ENCODE measurements at regions not wholly inside any gene's neighbourhood (a gene's known extent, or its start where the extent isn't known, plus 50 kb on each side); places are given as distances from the start of the nearest gene placed in this dataset.

DNA sequence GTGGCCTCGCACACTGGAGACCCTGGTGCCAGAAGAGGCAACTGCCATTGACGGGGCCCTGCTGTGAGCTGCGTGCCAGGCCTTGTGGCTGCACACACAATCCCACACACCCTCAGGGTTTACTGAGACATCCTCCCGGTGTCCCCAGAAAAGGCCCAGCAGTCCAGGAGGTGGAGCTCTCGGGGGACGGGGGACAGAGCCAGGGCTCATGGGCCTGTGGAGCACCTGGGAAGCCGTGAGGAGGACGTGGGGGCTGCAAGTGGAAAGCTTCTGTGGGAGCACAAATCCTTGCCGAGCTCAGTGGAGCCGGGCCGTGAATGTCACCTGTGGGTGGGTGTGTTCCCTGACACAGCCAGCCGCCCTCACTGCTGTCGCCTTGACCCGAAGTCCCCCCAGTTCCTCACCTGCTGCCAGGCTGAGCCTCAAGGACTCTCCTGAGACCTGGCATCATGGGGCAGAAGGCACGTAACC, 609.7 kb downstream of the TBC1D22A start:
- FAIRE-seq (no peak), DNase-seq (ENCODE audit: insufficient read length, low spot score) (no peak)

DNA sequence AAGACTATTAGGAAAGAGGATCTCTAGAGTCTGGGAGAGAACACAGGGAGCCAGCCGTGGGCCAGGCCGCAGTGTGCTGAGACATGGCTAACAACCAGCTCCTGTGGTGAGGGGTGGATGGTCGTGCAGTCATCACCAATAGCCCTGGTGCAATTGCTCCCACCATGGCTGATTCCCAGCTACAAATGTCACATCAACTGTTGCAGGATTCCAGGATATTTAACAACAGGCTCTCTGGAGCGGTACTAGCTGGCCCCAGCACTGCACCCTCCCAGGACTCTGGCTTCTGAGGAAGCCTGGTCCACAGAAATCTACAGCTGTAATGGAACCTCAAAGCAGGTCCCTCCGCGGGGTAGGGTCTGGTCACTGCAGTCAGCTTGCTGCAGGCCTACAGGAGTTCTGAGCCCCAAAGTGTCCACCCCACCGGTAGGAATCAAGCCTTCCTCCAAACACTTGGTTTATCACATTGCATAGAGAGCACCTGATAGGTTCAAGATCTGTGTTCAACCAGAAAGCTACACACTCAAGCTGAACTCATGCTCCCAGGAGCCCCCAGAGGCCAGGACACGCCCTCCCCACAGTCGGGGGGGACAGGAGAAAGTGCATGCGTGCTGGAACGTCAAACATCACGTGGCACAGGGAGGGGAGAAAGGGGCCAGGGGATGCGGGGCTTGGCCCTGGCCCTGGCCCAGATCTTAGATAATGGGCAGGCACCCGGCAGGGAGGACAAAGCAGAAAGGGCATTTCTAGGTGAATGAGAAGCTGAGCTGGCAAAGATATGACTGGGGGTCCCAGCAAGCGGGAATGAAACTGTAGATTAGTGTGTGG, 609.0 kb downstream of the TBC1D22A start:
- DNase-seq (ENCODE audit: insufficient read length, low spot score) (no peak), FAIRE-seq (no peak)

DNA sequence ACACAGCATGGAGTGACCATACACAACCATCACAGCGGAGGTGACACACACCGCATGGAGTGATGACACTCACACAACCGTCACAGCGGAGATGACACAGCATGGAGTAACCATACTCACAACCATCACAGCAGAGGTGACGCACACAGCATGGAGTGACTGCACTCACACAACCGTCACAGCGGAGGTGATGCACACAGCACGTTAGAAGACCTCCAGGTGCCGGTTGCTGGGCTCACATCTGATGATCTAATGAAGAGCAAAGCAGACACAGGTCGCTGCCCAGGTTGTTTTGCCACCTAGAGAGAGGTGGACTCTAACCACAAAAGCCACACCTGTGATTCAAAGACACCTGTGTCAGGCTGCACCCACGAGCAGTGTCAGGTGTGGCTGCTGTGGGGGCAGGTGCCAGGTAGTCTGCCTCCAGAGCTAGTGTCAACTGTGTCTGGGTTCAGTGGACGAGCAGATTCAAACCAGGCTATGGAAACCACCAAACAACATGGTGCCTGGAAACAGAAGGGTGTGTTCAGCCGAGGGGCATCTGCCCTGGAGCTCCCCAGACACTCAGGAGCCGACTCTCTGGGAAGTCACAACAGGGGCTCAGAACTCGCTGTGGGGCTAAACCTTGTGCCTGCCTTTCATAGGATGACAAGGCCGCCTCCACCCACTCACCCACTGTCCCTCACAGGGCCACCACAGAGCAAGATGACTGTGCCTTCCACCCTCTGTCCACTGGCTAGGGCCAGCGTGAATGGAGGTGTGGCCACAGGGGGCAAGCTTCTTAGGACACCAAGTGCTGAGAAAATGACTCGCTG, 608.2 kb downstream of the TBC1D22A start:
- DNase-seq (ENCODE audit: insufficient read length, low spot score) (no peak), FAIRE-seq (no peak)

DNA sequence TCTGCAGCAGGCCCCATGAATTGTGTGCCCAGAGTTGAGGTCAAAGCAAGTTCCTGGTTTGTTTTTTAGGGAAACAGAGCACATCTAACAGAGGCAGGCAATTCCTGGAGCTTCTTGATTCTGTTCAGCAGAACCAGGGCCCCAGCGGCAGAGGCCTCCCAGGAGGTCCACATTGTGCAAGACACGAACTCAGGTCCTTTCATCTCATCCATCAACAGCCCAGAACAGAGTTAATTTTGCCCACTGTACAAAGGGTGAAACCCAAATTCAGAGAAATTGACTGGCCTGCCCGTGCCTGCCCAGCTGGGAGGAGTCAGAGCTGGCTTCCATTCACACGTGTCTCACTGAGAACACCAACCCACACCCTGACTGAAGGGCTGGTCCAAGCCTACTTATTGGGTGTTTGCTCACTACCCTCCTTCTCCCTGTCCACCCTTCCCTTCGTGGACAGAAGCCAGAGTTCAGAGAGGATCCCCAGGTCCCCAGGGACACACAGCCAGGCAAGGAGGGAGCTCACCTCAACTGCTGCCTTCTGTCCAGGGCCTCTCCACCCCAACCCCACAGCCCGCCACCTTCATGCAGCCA, 607.1 kb downstream of the TBC1D22A start:
- FAIRE-seq: no peak
- no peak for DNase-seq (ENCODE audit: insufficient read length, low spot score)

DNA sequence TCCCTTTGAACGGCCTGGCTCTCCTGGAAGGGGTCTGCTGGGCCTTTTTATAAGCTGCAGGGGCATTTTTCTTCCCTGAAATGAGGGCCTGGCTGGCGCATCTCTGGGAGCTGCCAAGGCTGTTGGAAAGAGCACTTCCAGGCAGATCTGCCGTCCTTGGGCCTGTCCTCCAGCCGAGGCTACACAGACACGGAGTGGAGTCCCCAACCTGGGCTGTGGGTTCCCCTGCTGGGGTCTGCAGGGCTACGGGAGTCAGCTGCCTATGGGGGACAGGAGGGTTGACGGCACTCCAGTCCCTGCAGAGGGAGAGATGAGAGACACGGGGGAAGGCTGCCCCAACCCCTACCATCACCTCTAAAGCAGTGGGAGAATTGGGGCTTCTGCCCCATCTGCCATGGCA, 606.6 kb downstream of the TBC1D22A start:
- FAIRE-seq (no peak), DNase-seq (ENCODE audit: insufficient read length, low spot score) (no peak)

DNA sequence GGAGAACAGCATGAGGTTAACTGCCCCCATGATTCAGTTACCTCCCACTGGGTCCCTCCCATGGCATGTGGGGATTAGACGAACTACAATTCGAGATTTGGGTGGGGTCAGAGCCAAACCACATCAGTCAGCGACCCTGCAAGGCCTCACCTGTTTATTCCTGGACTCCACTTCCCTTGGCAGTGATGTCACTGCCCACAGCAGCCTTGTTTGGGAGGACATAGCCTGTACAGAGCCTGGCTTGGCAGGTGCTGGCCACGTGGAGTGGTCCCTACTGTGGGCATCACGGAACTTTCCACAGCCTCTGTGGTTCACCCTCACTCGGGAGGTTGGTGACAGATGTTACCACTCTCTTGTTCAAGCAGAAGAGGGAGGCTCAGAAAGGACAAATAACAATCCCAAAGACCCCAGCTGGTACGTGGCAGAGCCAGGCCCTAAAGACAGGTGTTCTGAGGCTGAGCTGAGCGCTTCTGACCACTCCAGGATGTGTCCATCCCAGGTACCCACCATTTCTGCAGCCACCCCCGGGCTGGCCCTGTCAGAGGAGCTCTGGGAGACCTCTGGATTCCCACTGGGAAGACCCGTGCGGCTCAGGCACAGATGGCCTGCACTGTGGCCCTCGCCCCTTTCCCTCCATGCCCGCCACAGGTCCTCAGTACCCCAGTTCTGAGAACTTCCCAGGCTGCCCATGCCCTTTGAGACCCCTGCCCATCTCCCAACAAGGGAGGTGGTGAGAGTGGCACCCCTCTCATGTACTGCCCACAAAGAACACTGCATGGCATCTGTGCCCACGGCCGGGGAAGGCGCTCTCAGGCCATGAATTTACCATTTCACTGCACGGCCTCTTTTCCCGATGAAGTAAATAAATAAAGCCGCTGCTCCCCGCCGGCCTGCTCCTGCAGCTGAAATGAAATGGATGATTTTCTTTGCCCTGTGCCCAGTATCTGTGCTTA, 605.8 kb downstream of the TBC1D22A start:
- FAIRE-seq (no peak), DNase-seq (ENCODE audit: insufficient read length, low spot score) (no peak)

DNA sequence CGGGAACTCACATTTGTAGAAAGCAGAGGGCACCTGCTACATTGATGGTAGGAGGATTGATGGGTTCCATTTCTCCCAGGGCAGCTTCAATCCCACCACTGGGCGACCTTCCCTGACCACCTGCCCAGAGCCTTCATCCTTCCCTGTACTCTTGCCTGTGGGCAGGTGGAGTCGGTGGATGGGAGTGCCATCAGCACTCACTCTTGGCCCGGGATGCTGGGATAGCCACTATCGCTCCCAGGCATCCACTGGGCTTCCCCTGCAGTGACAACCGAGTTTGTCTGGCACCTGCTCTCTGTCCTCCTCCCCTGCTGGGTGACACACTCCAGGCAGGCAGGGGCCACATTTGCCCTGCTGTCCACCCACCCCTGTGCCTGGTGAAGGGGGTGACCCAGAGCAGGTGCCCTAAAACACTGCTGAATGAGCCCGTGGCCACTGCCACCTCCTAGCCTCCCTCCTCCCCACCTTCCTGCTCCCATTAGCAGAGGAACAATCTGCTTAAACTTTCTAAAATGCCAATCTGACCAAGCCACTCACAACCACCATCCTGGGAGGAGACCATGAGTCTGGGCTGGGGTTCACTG, 604.7 kb downstream of the TBC1D22A start:
- DNase-seq (ENCODE audit: insufficient read length, low spot score): no peak
- FAIRE-seq: no peak

DNA sequence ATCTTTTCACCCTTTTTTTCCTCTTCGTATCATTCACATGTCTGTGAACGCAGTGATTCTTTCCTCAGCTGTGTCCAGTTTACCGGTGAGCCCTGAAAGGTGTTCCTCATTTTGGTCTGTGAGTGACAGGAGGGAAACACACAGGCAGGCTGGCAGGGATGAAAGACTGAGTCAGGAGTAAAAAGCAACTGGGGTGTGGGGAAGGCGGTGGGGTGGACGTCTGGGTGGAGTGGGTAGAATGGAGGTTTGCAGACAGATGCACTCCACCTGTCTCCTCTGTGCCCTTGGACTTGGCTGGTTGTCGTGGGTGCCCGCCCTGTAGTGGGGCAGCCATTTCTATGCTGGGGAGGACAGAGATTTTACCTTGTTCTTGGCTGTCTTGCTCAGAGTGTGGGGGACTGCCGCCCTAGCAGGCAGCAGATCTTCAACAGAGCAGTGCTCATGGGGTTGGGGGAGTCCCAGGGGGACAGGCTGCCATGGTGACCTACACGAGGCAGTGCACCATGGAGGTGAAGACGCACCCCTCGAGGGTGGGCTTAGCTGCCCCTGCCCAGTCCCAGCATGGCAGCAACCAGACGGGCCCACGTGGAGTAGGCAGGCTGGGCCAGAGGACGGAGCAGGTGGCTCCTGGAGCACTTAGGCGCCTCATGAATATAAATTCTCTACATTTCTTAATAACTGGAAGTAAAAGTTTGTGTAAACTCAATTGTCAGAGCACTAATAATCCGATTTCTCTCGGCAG, 603.7 kb downstream of the TBC1D22A start:
- DNase-seq (ENCODE audit: insufficient read length, low spot score): no peak

DNA sequence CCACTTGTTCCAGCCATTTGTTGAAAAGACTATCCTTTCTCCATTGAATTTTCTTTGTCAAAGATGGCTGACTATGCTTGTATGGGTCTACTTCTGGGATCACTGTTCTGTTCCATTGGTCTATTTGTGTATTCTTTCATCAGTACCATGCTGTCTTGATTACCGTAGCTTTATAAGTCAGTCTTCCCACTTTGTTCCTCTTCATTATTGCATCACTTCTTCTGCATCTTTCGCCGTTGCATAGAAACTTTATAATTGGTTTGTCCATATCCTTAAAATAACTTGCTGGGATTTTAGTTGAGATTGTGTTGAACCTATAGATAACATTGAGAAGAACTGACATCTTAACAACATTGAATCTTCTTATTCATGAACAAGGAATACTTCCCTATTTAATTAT, 598.8 kb downstream of the TBC1D22A start:
- FAIRE-seq (no peak), DNase-seq (ENCODE audit: insufficient read length, low spot score) (no peak)

More for the DNA sequence above, 603.7 kb downstream of the TBC1D22A start:
- FAIRE-seq: no peak

DNA sequence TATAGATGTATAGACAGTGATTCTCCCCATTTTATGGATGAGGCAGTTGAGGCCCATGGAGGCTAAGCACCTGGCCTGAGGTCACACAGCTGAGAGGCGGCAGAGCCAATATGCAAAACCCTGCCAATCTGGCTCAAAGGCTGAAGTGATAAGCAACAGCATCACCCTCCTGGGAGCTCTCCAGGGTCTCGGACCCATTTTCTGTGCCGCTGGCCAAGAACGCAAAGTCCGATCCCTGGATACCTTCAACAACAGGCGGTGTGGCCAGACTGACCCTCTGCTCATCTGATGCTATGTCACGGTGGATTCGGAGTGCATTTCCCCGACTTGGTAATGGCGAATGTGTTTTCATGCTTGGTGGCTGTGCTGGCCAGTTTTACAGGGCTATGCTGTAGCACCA, 595.0 kb downstream of the TBC1D22A start:
- DNase-seq (ENCODE audit: insufficient read length, low spot score) (no peak), FAIRE-seq (no peak)

DNA sequence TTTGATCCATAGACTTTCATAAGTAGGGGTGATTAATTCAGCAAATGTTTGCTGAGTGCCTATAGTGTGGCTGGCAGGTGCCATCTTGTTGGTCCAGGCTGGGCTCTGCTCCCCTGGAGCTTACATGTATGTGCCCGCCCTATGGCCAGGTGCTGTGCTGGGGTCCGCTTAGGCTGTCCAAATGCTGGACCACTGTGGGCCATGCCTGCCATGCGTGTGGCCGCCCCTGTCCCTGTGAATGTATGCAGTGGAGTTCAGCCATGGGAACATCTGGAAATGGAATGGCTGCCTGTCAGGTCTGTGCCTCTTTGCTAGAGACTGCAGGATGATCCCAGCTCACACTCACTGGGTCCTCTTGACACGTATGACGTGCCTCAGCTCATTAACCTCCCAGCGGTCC, 594.6 kb downstream of the TBC1D22A start:
- DNase-seq (ENCODE audit: insufficient read length, low spot score) (no peak), FAIRE-seq (no peak)

DNA sequence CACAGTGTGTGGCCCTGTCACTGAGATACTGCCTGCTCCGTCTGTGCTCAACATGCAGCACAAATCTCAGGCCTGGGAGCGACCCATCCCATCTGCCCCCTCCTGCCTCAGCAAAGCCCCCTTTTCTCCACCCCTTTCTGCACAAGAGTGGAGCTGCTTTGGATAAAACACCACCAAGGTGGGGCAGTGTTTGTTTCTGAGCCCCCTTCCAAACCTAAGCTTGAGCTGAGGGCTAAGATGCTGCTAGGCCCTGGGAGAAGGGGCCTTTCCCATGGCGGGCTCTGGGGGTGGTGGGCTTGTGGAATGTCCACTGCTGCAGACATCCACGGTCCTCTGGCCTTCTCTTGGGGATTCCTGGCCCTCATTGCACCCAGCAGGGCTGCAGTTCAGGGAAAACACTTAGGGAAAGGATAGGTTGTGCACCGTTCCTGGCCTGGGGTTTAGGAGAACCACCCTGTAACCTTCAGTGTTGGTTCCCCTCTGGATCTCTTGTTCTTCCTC, 594.1 kb downstream of the TBC1D22A start:
- no peak for DNase-seq (ENCODE audit: insufficient read length, low spot score)
- FAIRE-seq: no peak

DNA sequence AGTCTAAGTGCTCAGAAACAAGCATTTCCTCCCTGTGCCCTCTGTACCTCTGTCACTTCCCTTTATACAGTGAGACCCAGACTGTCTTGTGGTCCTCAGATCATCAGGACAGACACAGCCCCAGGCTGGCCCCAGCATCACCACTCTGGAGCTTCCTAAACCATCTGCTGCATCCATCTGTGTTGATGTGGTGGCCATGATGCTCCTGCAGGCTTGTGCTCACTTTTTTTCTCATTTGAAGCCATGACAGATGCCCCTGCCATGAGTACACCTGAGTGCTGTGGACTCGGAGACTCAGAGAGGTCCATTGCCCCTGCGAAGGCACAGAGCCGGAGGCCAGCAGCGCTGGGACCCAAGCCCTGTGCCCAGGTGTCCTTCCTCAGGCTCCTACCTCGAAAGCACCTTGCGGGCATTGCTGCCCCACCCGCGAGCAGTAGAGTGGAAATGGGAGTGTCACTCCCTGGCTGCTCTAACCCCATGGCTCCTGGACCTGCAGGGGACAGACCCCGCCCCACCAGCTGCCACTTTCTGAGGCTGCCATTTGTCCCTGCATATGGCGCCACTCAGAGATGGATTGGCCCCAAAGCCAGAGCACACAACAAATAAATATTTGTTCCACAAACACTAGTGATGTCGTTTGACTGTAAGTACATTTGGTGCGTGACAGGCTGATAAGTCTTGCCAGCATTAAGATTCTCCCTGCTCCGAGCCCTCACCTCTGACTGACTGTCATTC, 593.5 kb downstream of the TBC1D22A start:
- no peak for DNase-seq (ENCODE audit: insufficient read length, low spot score)
- no peak for FAIRE-seq

DNA sequence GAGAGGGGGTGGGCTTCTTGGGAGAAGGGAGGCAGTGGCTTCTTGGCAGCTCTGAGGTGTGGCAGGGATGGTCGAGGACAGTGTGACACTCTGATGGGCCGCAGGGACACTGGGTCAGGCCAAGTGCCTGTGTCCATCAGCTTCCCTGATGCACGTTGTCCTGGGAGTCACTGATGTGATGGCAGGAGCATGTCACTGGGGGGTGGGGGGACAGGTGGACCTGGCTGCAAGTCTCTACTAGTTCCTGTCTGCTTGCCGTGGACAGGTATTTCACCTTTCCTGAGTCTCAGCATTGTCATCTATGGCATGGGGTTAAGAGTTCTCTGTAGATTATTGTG, 592.9 kb downstream of the TBC1D22A start:
- DNase-seq (ENCODE audit: insufficient read length, low spot score): no peak
- FAIRE-seq: no peak

DNA sequence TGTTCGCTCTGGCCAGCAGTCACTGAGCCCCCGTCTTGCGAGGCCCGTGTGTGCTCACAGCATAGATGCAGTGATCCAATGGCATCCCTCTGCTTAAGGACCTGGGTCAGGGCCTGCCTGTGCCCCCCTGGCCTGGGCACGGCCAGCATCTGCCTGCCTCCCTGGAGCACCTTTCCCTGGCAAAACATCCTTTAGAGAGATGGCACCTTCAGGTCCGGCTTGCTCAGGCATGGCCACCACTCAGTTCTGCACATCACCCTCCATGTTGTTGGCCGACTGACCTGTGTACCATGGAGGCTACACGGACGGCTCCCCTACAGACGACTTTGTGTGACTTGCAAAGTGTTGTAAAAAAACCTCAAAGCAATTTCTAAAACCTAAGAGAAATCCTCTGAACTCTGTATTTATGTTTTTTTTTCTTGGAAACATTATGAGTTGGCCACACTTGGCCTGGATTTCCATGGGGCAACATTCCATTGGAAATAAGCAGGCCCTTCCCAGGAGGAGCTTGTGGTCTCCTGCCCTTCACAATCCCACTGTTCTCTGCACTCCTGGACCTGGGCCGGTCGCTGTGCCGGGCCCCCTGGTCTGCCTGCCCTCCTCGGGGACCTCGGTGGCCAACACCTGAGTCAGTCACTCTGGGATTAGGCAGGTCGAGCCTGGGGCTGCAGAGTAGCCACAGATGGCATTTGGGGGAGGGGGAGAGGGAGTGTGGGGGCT, 592.4 kb downstream of the TBC1D22A start:
- no peak for FAIRE-seq
- DNase-seq (ENCODE audit: insufficient read length, low spot score): no peak

DNA sequence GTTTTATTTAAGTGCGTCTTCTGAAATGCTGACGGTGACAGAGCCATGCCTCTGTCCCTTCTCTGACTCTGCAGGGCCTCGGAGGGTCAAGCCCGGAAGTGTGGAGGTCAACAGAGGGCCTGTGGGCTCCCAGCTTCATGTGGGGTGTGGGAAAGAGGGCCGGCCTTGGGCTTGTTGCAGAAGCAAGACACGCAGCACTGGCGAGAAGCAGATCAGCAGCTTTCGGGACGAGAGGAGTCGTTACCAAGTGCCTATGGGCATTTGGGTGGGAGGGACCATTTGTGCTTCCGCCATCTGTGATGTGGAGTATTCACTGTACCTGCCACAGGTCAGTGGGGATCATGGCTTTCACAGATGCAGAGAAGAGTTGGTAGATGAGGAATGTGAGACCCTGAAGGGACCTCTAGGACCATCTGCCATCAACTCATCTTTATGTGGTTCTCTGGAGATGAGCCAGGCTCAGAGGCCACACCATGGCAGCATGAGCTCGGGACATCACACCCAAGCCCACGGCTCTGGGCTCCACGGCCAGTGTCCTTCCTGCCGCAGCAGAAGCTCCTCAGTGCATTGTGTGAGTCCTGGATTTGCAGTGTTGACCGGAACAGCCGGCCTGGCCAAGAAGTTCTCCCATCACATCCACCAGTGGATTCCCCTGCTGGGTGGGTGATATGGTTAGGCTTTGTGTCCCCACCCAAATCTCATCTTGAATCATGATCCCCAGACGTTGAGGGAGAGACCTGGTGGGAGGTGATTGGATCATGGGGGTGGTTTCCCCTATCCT, 590.7 kb downstream of the TBC1D22A start:
- FAIRE-seq (no peak), DNase-seq (ENCODE audit: insufficient read length, low spot score) (no peak)

Data from HTR-8/SVneo (cell line).